ENCODE measurements at regions not wholly inside any gene's neighbourhood (a gene's known extent, or its start where the extent isn't known, plus 50 kb on each side); places are given as distances from the start of the nearest gene placed in this dataset.

GRCh38 chr17:63140255-63140654 is 174.2 kb downstream of the TANC2 start:
- Histone ChIP-seq H3K4me1 (replicated peaks in 1 of 2) (peaks cover 18 to 26% of the 10 kb centered on the region in 2 donors), H3K4me3 (no peak overlapping the region), H3K27ac (no peak overlapping the region)
- WGBS, 10 experiments: 0 to 85% (median 57%) methylated on average over 1 of the region's 1 CpG; no CpG with 5 or more reads in 2 of the 10 experiments
- in situ Hi-C loops (cut with MboI; ENCODE audit: low pct_unique_long_range_greater_than_20kb in 2 of 9, low sequenced_read_pairs in 9 of 9, unreplicated experiment in 9 of 9): no loop called here
- no peak for ATAC-seq (replicated peaks in 6 of 8)

GRCh38 chr17:63142836-63143235 is 176.8 kb downstream of the TANC2 start:
- H3K4me1 ChIP-seq (replicated peaks in 1 of 2): peaks cover 8 to 13% of the 10 kb centered on the region in 2 donors
- H3K27ac ChIP-seq: no peak overlapping the region
- no peak overlapping the region for H3K4me3 ChIP-seq
- in situ Hi-C loops (cut with MboI; ENCODE audit: low pct_unique_long_range_greater_than_20kb in 2 of 9, low sequenced_read_pairs in 9 of 9, unreplicated experiment in 9 of 9): no loop called here
- ATAC-seq (replicated peaks in 6 of 8): no peak
- 88 to 100% (median 100%) methylated on average over 1 of the region's 1 CpG; no CpG with 5 or more reads in 2 of the 10 experiments for WGBS, 10 experiments

DNA sequence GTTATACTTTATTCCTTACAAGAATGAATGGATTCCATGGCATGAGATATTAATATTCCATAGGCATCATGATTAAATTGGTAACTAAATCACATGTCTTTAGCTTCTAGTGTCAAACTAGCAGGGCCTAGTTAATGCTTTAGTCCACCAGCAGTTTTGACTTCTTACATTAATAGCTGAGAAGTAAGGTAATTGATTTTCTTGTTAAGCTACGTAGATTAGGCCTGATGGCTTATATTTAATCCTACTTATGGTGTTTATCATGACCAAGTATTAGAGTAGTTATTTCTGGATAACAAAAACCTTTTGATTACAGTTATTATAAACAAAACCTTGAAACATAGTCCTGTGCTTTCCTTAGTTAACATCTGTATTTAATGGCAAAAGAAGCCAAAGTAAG is 184.5 kb downstream of the TANC2 start:
- Histone ChIP-seq H3K4me1 (replicated peaks in 1 of 2) (peaks cover 32 to 34% of the 10 kb centered on the region in 2 donors), H3K4me3 (no peak overlapping the region), H3K27ac (no peak overlapping the region)
- in situ Hi-C loops (cut with MboI; ENCODE audit: low pct_unique_long_range_greater_than_20kb in 2 of 9, low sequenced_read_pairs in 9 of 9, unreplicated experiment in 9 of 9): no loop called here
- 83 to 100% (median 100%) methylated on average over 1 of the region's 1 CpG; no CpG with 5 or more reads in 2 of the 10 experiments for WGBS, 10 experiments
- ATAC-seq (replicated peaks in 6 of 8): no peak

DNA sequence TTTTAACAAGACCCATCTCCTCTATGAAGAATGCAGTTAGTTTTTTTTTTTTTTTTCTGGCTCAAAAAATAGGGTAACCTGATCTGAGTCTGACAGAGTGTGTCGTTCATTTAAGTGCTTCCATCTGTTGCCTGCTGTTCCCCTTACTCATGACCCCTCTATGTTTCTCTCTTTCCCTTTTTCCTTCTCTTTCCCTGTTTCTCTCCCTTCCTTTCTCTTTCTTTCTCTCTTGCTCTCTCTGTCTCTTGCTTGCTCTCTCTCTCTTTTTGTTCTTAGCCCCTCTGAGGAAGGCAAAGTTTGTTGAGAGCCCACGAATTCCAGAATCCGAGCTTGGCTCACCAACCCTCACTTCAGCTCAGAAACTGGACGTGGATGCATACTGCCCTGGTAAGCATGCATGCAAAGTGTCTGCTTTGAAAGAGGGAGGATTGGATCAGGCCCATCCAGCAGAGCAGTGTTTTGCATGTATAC is 185.0 kb downstream of the TANC2 start:
- ATAC-seq (replicated peaks in 6 of 8): peak; percentile 49 to 98 (median 66)

DNA sequence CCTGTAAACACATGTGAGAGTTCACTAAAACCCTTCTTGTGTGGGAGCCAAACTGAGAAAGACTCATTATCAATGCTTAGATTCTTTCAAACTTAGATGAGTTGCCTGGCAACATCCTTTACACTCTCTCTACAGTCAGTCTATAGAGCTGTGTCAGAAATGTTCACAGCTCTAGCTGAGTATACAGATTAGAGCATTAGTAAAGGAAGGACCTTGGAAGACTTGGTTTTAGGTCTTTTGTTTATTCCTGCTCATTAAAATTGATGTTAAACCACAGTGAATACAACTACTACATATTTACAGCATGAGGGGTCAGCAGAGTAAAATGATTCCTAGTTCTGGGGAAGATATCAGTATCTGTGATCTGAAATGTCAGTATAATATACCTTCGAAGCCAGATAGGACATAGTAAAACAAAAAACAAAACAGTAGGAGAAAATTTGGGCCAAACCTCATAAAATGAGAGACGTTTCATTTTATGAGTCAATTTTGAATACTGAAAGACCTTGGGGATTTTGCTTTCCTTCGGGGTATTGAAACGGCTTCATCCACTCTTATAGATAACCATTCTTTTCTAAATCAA is 186.0 kb downstream of the TANC2 start:
- Histone ChIP-seq H3K4me3 (peak overlapping the region in 1 of 5 donors; percentile 8), H3K4me1 (replicated peaks in 1 of 2) (peaks cover 35 to 42% of the 10 kb centered on the region in 2 donors), H3K27ac (peak overlapping the region; percentile 36 to 44)
- peak; percentile 22 to 97 (median 96) for ATAC-seq (replicated peaks in 6 of 8)
- in situ Hi-C loops (cut with MboI; ENCODE audit: low pct_unique_long_range_greater_than_20kb in 2 of 9, low sequenced_read_pairs in 9 of 9, unreplicated experiment in 9 of 9): no loop called here
- 0 to 100% (median 17%) methylated on average over 1 to 4 of the region's 4 CpGs for WGBS, 10 experiments

More for the DNA sequence above, 185.0 kb downstream of the TANC2 start:
- WGBS, 10 experiments: 0 to 8% (median 2%) methylated on average over 2 to 4 of the region's 4 CpGs; no CpG with 5 or more reads in 2 of the 10 experiments
- H3K4me1 ChIP-seq (replicated peaks in 1 of 2): peaks cover 35 to 39% of the 10 kb centered on the region in 2 donors
- peak overlapping the region; percentile 60 to 70 for H3K27ac ChIP-seq
- H3K4me3 ChIP-seq: peak overlapping the region in 1 of 5 donors; percentile 8
- in situ Hi-C loops (cut with MboI; ENCODE audit: low pct_unique_long_range_greater_than_20kb in 2 of 9, low sequenced_read_pairs in 9 of 9, unreplicated experiment in 9 of 9): no loop called here

DNA sequence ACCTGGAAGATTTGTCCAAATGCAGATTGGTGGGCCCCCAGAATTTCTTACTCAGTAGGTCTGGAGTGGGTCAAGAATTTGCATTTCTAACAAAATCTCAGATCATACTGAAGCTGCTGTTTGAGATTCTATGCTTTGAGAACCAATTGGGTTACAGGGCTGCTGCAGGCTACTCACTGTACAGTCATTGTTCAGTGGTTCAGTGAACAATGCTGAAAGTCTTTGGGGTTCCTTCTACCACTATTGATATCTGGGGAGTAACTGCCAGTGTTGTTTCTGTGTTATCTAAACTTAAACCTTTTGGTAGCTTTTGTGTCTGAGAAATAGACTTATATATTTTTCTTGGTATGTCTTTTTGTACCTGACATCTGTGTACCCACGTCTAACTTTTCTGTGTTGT is 187.5 kb downstream of the TANC2 start:
- no peak for ATAC-seq (replicated peaks in 6 of 8)
- WGBS, 10 experiments: 20 to 90% (median 60%) methylated on average over 1 of the region's 1 CpG; no CpG with 5 or more reads in 4 of the 10 experiments
- in situ Hi-C loops (cut with MboI; ENCODE audit: low pct_unique_long_range_greater_than_20kb in 2 of 9, low sequenced_read_pairs in 9 of 9, unreplicated experiment in 9 of 9): no loop called here
- H3K4me3 ChIP-seq: no peak overlapping the region
- peaks cover 35 to 42% of the 10 kb centered on the region in 2 donors for H3K4me1 ChIP-seq (replicated peaks in 1 of 2)
- H3K27ac ChIP-seq: peak overlapping the region in 1 of 2 donors; percentile 21

DNA sequence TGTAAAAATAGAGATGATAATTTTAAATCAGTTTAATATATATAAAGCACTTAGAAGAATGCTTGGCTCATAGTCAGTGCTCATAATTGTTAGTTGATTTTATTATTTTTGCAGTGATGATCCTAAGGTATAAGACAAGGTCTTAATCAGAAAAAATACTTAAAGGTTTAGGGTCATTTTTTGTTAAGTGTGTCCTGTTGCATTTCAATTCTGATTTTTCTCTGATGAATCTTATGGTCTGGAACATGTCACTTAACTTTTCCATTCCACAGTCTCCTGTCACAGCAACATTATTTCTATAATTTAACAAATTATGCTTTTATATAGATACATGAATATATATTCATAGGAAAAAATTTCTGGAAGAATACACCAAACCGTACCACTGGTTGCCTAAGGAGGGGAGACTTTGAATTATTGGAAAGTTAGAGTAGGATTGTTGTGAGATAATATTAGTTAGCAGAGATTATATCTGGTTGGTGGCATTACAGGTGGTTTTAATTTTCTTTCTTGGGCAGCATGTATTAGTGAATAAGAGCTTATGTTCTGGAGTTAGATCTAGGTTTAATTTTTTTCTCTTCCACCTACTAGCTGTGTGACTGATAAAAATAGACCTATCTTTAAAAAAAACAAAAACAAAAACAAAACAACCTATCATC is 188.7 kb downstream of the TANC2 start:
- in situ Hi-C loops (cut with MboI; ENCODE audit: low pct_unique_long_range_greater_than_20kb in 2 of 9, low sequenced_read_pairs in 9 of 9, unreplicated experiment in 9 of 9): no loop called here
- ATAC-seq (replicated peaks in 6 of 8): no peak
- 40 to 100% (median 80%) methylated on average over 1 of the region's 1 CpG; no CpG with 5 or more reads in 3 of the 10 experiments for WGBS, 10 experiments
- no peak overlapping the region for H3K27ac ChIP-seq
- no peak overlapping the region for H3K4me3 ChIP-seq
- peaks cover 35 to 42% of the 10 kb centered on the region in 2 donors for H3K4me1 ChIP-seq (replicated peaks in 1 of 2)

GRCh38 chr17:63156986-63157385 is 191.0 kb downstream of the TANC2 start:
- Histone ChIP-seq H3K4me3 (no peak overlapping the region), H3K27ac (no peak overlapping the region), H3K4me1 (replicated peaks in 1 of 2) (peaks cover 28% of the 10 kb centered on the region in 2 donors)
- ATAC-seq (replicated peaks in 6 of 8): no peak
- in situ Hi-C loops (cut with MboI; ENCODE audit: low pct_unique_long_range_greater_than_20kb in 2 of 9, low sequenced_read_pairs in 9 of 9, unreplicated experiment in 9 of 9): no loop called here
- WGBS, 10 experiments: 83 to 100% (median 100%) methylated on average over 1 of the region's 1 CpG; no CpG with 5 or more reads in 5 of the 10 experiments

DNA sequence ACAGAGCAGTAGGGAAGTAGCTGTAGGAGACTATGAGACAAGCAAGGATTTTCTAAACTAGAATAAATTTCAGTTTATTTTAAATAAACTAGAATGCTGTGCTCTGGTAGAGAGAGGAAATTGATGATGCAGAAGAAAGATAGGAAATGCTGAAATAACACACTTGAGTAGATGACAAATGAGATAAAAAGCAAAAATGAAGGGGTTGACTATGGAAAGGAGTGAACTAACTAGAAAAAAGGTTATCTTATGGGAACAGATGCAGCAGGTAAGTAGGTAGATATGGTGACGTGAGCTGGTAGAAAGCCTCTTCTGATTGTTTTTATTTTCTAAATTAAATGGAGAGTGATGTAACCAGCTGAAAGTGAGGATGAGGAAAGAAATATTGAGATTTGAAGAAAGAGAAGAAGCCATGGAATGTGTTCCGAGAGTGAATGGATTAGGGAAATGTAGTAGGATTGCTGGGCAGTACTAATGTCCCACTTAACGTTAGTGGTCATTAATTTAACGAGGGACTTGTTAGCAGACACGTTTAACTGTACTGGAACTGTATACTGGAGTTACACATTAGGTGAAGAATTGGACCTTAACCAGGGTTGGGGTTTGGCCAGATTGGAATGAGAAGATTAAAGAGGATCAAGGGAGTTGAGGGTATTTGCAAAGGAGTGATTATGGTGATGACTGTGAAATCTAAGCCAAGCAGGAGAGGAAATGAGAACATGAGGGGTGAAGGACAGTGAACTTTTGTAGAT is 196.5 kb downstream of the TANC2 start:
- Histone ChIP-seq H3K4me1 (replicated peaks in 1 of 2) (no peaks in the 10 kb centered on the region), H3K27ac (no peak overlapping the region), H3K4me3 (no peak overlapping the region)
- in situ Hi-C loops (cut with MboI; ENCODE audit: low pct_unique_long_range_greater_than_20kb in 2 of 9, low sequenced_read_pairs in 9 of 9, unreplicated experiment in 9 of 9): no loop called here
- WGBS, 10 experiments: 59 to 100% (median 94%) methylated on average over 1 to 5 of the region's 5 CpGs
- no peak for ATAC-seq (replicated peaks in 6 of 8)

DNA sequence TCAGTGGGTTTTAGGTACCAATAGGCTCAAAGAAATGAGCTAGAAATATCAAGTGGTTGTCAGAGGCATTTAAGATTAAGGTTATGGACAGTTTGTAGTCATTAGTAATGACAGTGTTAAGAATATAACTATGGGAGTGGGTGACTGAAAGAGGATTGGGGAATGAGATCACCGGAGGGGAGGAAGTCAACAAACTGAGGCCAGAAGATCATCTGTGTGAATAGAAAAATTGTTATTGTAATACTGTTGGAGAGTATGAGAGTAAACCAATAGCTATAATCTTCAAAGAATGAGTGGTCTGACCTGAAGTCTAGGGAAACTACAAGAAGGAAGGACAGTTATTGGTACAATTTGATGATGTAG is 197.1 kb downstream of the TANC2 start:
- H3K4me1 ChIP-seq (replicated peaks in 1 of 2): no peaks in the 10 kb centered on the region
- WGBS, 10 experiments: 63 to 100% (median 100%) methylated on average over 1 of the region's 1 CpG
- in situ Hi-C loops (cut with MboI; ENCODE audit: low pct_unique_long_range_greater_than_20kb in 2 of 9, low sequenced_read_pairs in 9 of 9, unreplicated experiment in 9 of 9): no loop called here
- H3K4me3 ChIP-seq: no peak overlapping the region
- no peak for ATAC-seq (replicated peaks in 6 of 8)
- no peak overlapping the region for H3K27ac ChIP-seq

GRCh38 chr17:63165400-63165799 is 199.4 kb downstream of the TANC2 start:
- no peak for ATAC-seq (replicated peaks in 6 of 8)
- Histone ChIP-seq H3K4me3 (no peak overlapping the region), H3K4me1 (replicated peaks in 1 of 2) (no peaks in the 10 kb centered on the region), H3K27ac (no peak overlapping the region)
- in situ Hi-C loops (cut with MboI; ENCODE audit: low pct_unique_long_range_greater_than_20kb in 2 of 9, low sequenced_read_pairs in 9 of 9, unreplicated experiment in 9 of 9): no loop called here
- 43 to 100% (median 74%) methylated on average over 2 of the region's 2 CpGs for WGBS, 10 experiments

- no peak for ATAC-seq (replicated peaks in 6 of 8)
- in situ Hi-C loops (cut with MboI; ENCODE audit: low pct_unique_long_range_greater_than_20kb in 2 of 9, low sequenced_read_pairs in 9 of 9, unreplicated experiment in 9 of 9): no loop called here
- Histone ChIP-seq H3K4me1 (replicated peaks in 1 of 2) (peaks cover 0 to 2% of the 10 kb centered on the region in 2 donors), H3K4me3 (no peak overlapping the region), H3K27ac (no peak overlapping the region)
- WGBS, 10 experiments: 92 to 100% (median 100%) methylated on average over 1 to 3 of the region's 3 CpGs; no CpG with 5 or more reads in 2 of the 10 experiments
Measured at GRCh38 chr17:63170795-63171194, 204.8 kb downstream of the TANC2 start.
